HCT116 (cell line): ENCODE measurements at regions not wholly inside any gene's neighbourhood (a gene's known extent, or its start where the extent isn't known, plus 50 kb on each side); places are given as distances from the start of the nearest gene placed in this dataset.

Source experiments
- CEBPB ChIP-seq: IDR thresholded peaks from 2 replicates; pipeline ENCODE4 v1.6.1; 2012; ENCODE audit warnings: low read depth
- CTCF ChIP-seq, 3 experiments: fragments of 200-600 bp in 1 of 3; sonication (generic) in 1 of 3; IDR thresholded peaks in 2 of 3; conservative IDR thresholded peaks in 1 of 3; 2 replicates each; pipeline ENCODE4 v1.5.1; 2012 to 2017; ENCODE audit warnings: low read depth in 2 of 3, low read length in 2 of 3, antibody characterized with exemption in 1 of 3, borderline replicate concordance in 1 of 3, control low read depth in 1 of 3, mild to moderate bottlenecking in 1 of 3, mixed read lengths in 1 of 3, mixed run types in 1 of 3, moderate library complexity in 1 of 3; ENCODE audit not compliant: insufficient read depth in 1 of 3
- ELF1 ChIP-seq: IDR thresholded peaks from 2 replicates; pipeline ENCODE4 v1.6.1; 2012; ENCODE audit warnings: low read depth, borderline replicate concordance
- EZH2 ChIP-seq: fragments of 200-600 bp; sonication (generic); IDR thresholded peaks from 2 replicates; pipeline ENCODE4 v1.6.1; 2017; ENCODE audit warnings: antibody characterized with exemption, mixed run types
- RAD21 ChIP-seq: IDR thresholded peaks from 2 replicates; pipeline ENCODE4 v1.6.1; 2012; ENCODE audit warnings: low read depth, mild to moderate bottlenecking

GRCh38 chr21:24852610-24853195, 754.6 kb downstream of the MRPL39 start:
- TF ChIP-seq RAD21: no peak
- no peak for TF ChIP-seq CEBPB
- no peak for TF ChIP-seq CTCF (IDR thresholded peaks at IDR 0.05 in 2 of 3, conservative IDR thresholded peaks at IDR 0.05 in 1 of 3; ENCODE audit: borderline replicate concordance in 1 of 3, insufficient read depth in 1 of 3, low read depth in 2 of 3, low read length in 2 of 3)
- no peak for TF ChIP-seq EZH2
- TF ChIP-seq ELF1: no peak
